IMR-90 (cell line): ENCODE measurements at regions not wholly inside any gene's neighbourhood (a gene's known extent, or its start where the extent isn't known, plus 50 kb on each side); places are given as distances from the start of the nearest gene placed in this dataset.

Experiments
- ATAC-seq: fragments of 200-7000 bp; cut with Tn5 transposase; 2 replicates; pipeline ENCODE4 v1.9.1; 2020; ENCODE audit warnings: low read depth, mild to moderate bottlenecking, moderate library complexity
- BruUV-seq: library from RNA; stranded (reverse); fragments of 400-500 nt; replicated peaks from 2 replicates; lab custom pipeline; 2021; lab: Mats Ljungman, UMichigan
- CTCF ChIA-PET: fragments of 300-600 bp; formaldehyde crosslinking; extraction: SDS; loops from one replicate; lab custom pipeline; 2021; ENCODE audit warnings: antibody characterized with exemption; lab: Yijun Ruan, JAX
- POLR2A ChIA-PET: fragments of 300-600 bp; sonication (Branson Sonifier 250); formaldehyde crosslinking; loops from one replicate; lab custom pipeline; 2022; ENCODE audit warnings: antibody characterized with exemption; ENCODE audit not compliant: unreplicated experiment; lab: Charles Lee
- DNase-seq: peaks from one replicate; pipeline ENCODE4 v3.0.0; 2013
- H2AFZ ChIP-seq: replicated peaks from 2 replicates; pipeline ENCODE3; 2013; ENCODE audit warnings: low read length, mild to moderate bottlenecking; ENCODE audit not compliant: poor library complexity
- H2AK5ac ChIP-seq: 2 replicates; pipeline ENCODE4 v1.6.1; 2013; ENCODE audit warnings: low read depth, low read length, inconsistent platforms
- H2AK9ac ChIP-seq: replicated peaks from 2 replicates; pipeline ENCODE3; 2013; ENCODE audit warnings: mild to moderate bottlenecking, low read depth, low read length, moderate library complexity; ENCODE audit not compliant: poor library complexity
- H2BK120ac ChIP-seq: 2 replicates; pipeline ENCODE4 v1.6.1; 2013; ENCODE audit warnings: low read depth, low read length, inconsistent platforms
- H2BK15ac ChIP-seq: 3 replicates; pipeline ENCODE4 v1.6.1; 2013; ENCODE audit warnings: low read depth, low read length, inconsistent platforms
- H2BK20ac ChIP-seq: 2 replicates; pipeline ENCODE4 v1.6.1; 2013; ENCODE audit warnings: low read depth, mild to moderate bottlenecking, inconsistent platforms, low read length, moderate library complexity
- H2BK5ac ChIP-seq: 2 replicates; pipeline ENCODE4 v1.6.1; 2013; ENCODE audit warnings: mild to moderate bottlenecking, low read depth, low read length, inconsistent platforms; ENCODE audit not compliant: poor library complexity, severe bottlenecking
- H3K14ac ChIP-seq: replicated peaks from 2 replicates; pipeline ENCODE4 v1.6.1; 2013; ENCODE audit warnings: low read depth, low read length, inconsistent platforms
- H3K18ac ChIP-seq: 2 replicates; pipeline ENCODE4 v1.6.1; 2013; ENCODE audit warnings: low read depth, low read length, control low read depth
- H3K23ac ChIP-seq: 2 replicates; pipeline ENCODE4 v1.6.1; 2013; ENCODE audit warnings: low read depth, low read length, inconsistent platforms
- H3K27ac ChIP-seq: 2 replicates; pipeline ENCODE4 v1.5.1; 2013; ENCODE audit warnings: mild to moderate bottlenecking, control low read depth, low read length; ENCODE audit not compliant: insufficient read depth
- H3K27me3 ChIP-seq: 2 replicates; pipeline ENCODE4 v1.6.1; 2013; ENCODE audit warnings: low read length; ENCODE audit not compliant: control insufficient read depth, insufficient read depth
- H3K36me3 ChIP-seq: 2 replicates; pipeline ENCODE4 v1.6.1; 2013; ENCODE audit warnings: low read length, mixed read lengths; ENCODE audit not compliant: control insufficient read depth, insufficient read depth
- H3K4ac ChIP-seq: 2 replicates; pipeline ENCODE4 v1.6.1; 2013; ENCODE audit warnings: low read depth, low read length, inconsistent platforms
- H3K4me1 ChIP-seq: 2 replicates; pipeline ENCODE4 v1.6.1; 2013; ENCODE audit warnings: low read length, mixed read lengths; ENCODE audit not compliant: control insufficient read depth, insufficient read depth
- H3K4me2 ChIP-seq: 2 replicates; pipeline ENCODE4 v1.6.1; 2013; ENCODE audit warnings: low read depth, mild to moderate bottlenecking, control low read depth, low read length, moderate library complexity
- H3K4me3 ChIP-seq: 2 replicates; pipeline ENCODE4 v1.5.1; 2013; ENCODE audit warnings: low read depth, mild to moderate bottlenecking, control low read depth, low read length, moderate library complexity; ENCODE audit not compliant: insufficient read depth
- H3K56ac ChIP-seq: 2 replicates; pipeline ENCODE4 v1.6.1; 2013; ENCODE audit warnings: low read length, inconsistent platforms; ENCODE audit not compliant: insufficient read depth; ENCODE audit errors: extremely low read depth
- H3K79me1 ChIP-seq, 2 experiments: 2 replicates each; pipeline ENCODE4 v1.6.1; 2013; ENCODE audit warnings: low read length in 2 of 2, inconsistent platforms in 1 of 2, low read depth in 1 of 2
- H3K9ac ChIP-seq: 2 replicates; pipeline ENCODE4 v1.6.1; 2013; ENCODE audit warnings: low read depth, low read length, control low read depth
- H3K9me1 ChIP-seq: 2 replicates; pipeline ENCODE4 v1.6.1; 2013; ENCODE audit warnings: low read length, inconsistent platforms; ENCODE audit not compliant: insufficient read depth
- H3K9me3 ChIP-seq: 2 replicates; pipeline ENCODE4 v1.6.1; 2013; ENCODE audit warnings: low read length; ENCODE audit not compliant: control insufficient read depth, insufficient read depth
- H4K20me1 ChIP-seq: 2 replicates; pipeline ENCODE4 v1.6.1; 2013; ENCODE audit warnings: low read length, inconsistent platforms; ENCODE audit not compliant: insufficient read depth
- H4K5ac ChIP-seq: 2 replicates; pipeline ENCODE4 v1.6.1; 2013; ENCODE audit warnings: mild to moderate bottlenecking, low read depth, low read length, control low read depth
- H4K8ac ChIP-seq, 2 experiments: 2 replicates each; pipeline ENCODE4 v1.6.1; 2013; ENCODE audit warnings: low read depth in 2 of 2, low read length in 2 of 2, control low read depth in 1 of 2, inconsistent platforms in 1 of 2
- H4K91ac ChIP-seq: 2 replicates; pipeline ENCODE4 v1.6.1; 2013; ENCODE audit warnings: low read depth, low read length, inconsistent platforms; ENCODE audit not compliant: insufficient read depth
- CEBPB ChIP-seq: IDR thresholded peaks from 2 replicates; pipeline ENCODE4 v1.6.1; 2012; ENCODE audit warnings: low read depth, low read length, improper control_type of control experiment
- CHD1 ChIP-seq: IDR thresholded peaks from 2 replicates; pipeline ENCODE4 v1.6.1; 2012; ENCODE audit warnings: low read depth, low read length, improper control_type of control experiment
- MAZ ChIP-seq: IDR thresholded peaks from 2 replicates; pipeline ENCODE4 v1.6.1; 2012; ENCODE audit warnings: low read depth, mild to moderate bottlenecking, low read length, improper control_type of control experiment, moderate library complexity, borderline replicate concordance
- MXI1 ChIP-seq: IDR thresholded peaks from 2 replicates; pipeline ENCODE4 v1.6.1; 2012; ENCODE audit warnings: low read depth, mild to moderate bottlenecking, low read length, moderate library complexity, borderline replicate concordance
- NFE2L2 ChIP-seq: fragments of 150-350 bp; IDR thresholded peaks from 2 replicates; pipeline ENCODE4 v1.6.1; 2016; ENCODE audit warnings: low read depth, mild to moderate bottlenecking, low read length
- POLR2A ChIP-seq: IDR thresholded peaks from 2 replicates; pipeline ENCODE4 v1.6.1; 2012; ENCODE audit warnings: mild to moderate bottlenecking, low read depth, low read length
- RAD21 ChIP-seq: IDR thresholded peaks from 2 replicates; pipeline ENCODE4 v1.6.1; 2012; ENCODE audit warnings: low read length, improper control_type of control experiment
- RFX5 ChIP-seq: IDR thresholded peaks from 2 replicates; pipeline ENCODE4 v1.8.0; 2012; ENCODE audit warnings: low read depth, mild to moderate bottlenecking, low read length, moderate library complexity
- SMC3 ChIP-seq: fragments of 150-350 bp; IDR thresholded peaks from 2 replicates; pipeline ENCODE4 v1.6.1; 2016; ENCODE audit warnings: low read depth, mild to moderate bottlenecking, antibody characterized with exemption, low read length, moderate library complexity
- WGBS, 2 experiments: methylation state at CpG; one replicate each; pipeline versions ENCODE4 v1.1.5 to v1.1.7; 2013; ENCODE audit warnings: missing lambda C conversion rate in 2 of 2; ENCODE audit not compliant: insufficient read length in 1 of 2; ENCODE audit errors: extremely low coverage in 2 of 2; 5-methylcytosine and 5-hydroxymethylcytosine counted together
- dilution Hi-C: fragments of 300-500 bp; cut with HindIII; formaldehyde crosslinking; loops from one replicate; pipeline ENCODE4 v1.14.3; 2018; ENCODE audit warnings: low sequenced_read_pairs; ENCODE audit not compliant: unreplicated experiment
- in situ Hi-C: fragments of 300-500 bp; cut with MboI; formaldehyde crosslinking; loops from 3 replicates; pipeline ENCODE4 v1.14.3; 2019; ENCODE audit warnings: low sequenced_read_pairs, inconsistent platforms, mixed read lengths
- intact Hi-C: fragments of 100-400 bp; cut with micrococcal nuclease; formaldehyde crosslinking; loops from 2 replicates; pipeline ENCODE4 v1.10.0; 2022
- TF ChIP-seq, protein P1 (sequence below): conservative IDR thresholded peaks from 2 replicates; pipeline ENCODE4 v1.5.1; 2012; ENCODE audit warnings: mild to moderate bottlenecking, low read depth, low read length, improper control_type of control experiment
- TF ChIP-seq, protein P2 (sequence below): fragments of 150-350 bp; IDR thresholded peaks from 2 replicates; pipeline ENCODE4 v1.6.1; 2017; ENCODE audit warnings: mild to moderate bottlenecking, antibody characterized with exemption, low read length, low read depth
- TF ChIP-seq, protein P3 (sequence below): fragments of 150-350 bp; IDR thresholded peaks from 2 replicates; pipeline ENCODE4 v1.6.1; 2016; ENCODE audit warnings: low read depth, mild to moderate bottlenecking, low read length, moderate library complexity, borderline replicate concordance

DNA sequence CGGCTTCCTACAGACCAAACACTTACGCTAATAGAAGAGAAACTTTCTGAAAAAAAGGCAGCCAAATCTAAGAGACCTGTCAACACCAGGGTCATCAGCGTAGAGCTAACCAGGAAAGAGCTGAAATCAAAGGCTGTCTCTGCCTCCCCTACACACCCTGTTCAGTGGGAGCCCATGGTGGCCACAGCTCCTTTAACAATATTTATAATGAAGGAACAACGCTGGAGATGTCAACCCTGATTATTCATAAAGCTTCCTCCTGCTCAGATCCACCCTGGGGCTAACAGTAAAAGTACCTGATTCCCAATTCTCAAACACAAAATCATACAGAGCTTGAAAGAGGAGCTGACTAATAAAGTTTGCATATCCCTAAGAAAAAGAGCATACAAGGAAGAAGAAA is 133.7 kb downstream of the ANXA2 start:
- ChIA-PET POLR2A (no interaction called here), CTCF (interaction anchor here (0.8 to 1.2 kb wide), 2 partner anchors 15 to 508 kb away, joined by 3 read pairs; no protein-coding TSS in a partner anchor)
- Histone ChIP-seq H3K56ac (no peak overlapping the region), H2BK15ac (no peak overlapping the region), H4K5ac (no peak overlapping the region), H3K4ac (no peak overlapping the region), H2AFZ (no peak overlapping the region), H2AK9ac (no peak overlapping the region), H2AK5ac (no peak overlapping the region), H3K4me3 (no peak overlapping the region), H3K4me1 (no peaks in the 10 kb centered on the region), H3K79me1 (no peaks in the 10 kb centered on the region), H3K9me1 (no peaks in the 10 kb centered on the region), H2BK5ac (no peak overlapping the region), H3K36me3 (no peaks in the 10 kb centered on the region), H4K8ac (no peak overlapping the region), H2BK20ac (no peak overlapping the region), H3K27ac (no peak overlapping the region), H3K9me3 (no peaks in the 10 kb centered on the region), H3K27me3 (peaks cover 2% of the 10 kb centered on the region; the same call in 1 of the 2 replicates), H3K4me2 (no peak overlapping the region), H3K9ac (no peak overlapping the region), H4K91ac (no peak overlapping the region), H3K18ac (no peak overlapping the region), H4K20me1 (no peaks in the 10 kb centered on the region; the same call in 1 of the 2 replicates), H3K23ac (no peak overlapping the region), H2BK120ac (no peak overlapping the region), H3K14ac (no peak overlapping the region)
- dilution Hi-C loops: no loop called here
- intact Hi-C loops: loop anchor here (2.0 kb wide), 1 partner anchor 19 kb away; no protein-coding TSS in a partner anchor
- 60% methylated on average over 2 of the region's 4 CpGs; no CpG with 5 or more reads in 1 of the 2 experiments for WGBS, 2 experiments
- in situ Hi-C loops: no loop called here
- DNase-seq (no peak), ATAC-seq (no peak)
- BruUV-seq: no TSS peak
- TF ChIP-seq NFE2L2: no peak
- no peak for TF ChIP-seq RAD21
- no peak for TF ChIP-seq POLR2A
- TF ChIP-seq, protein P1, sequence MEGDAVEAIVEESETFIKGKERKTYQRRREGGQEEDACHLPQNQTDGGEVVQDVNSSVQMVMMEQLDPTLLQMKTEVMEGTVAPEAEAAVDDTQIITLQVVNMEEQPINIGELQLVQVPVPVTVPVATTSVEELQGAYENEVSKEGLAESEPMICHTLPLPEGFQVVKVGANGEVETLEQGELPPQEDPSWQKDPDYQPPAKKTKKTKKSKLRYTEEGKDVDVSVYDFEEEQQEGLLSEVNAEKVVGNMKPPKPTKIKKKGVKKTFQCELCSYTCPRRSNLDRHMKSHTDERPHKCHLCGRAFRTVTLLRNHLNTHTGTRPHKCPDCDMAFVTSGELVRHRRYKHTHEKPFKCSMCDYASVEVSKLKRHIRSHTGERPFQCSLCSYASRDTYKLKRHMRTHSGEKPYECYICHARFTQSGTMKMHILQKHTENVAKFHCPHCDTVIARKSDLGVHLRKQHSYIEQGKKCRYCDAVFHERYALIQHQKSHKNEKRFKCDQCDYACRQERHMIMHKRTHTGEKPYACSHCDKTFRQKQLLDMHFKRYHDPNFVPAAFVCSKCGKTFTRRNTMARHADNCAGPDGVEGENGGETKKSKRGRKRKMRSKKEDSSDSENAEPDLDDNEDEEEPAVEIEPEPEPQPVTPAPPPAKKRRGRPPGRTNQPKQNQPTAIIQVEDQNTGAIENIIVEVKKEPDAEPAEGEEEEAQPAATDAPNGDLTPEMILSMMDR: no peak
- no peak for TF ChIP-seq CEBPB
- TF ChIP-seq, protein P2, sequence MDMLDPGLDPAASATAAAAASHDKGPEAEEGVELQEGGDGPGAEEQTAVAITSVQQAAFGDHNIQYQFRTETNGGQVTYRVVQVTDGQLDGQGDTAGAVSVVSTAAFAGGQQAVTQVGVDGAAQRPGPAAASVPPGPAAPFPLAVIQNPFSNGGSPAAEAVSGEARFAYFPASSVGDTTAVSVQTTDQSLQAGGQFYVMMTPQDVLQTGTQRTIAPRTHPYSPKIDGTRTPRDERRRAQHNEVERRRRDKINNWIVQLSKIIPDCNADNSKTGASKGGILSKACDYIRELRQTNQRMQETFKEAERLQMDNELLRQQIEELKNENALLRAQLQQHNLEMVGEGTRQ: no peak
- TF ChIP-seq MXI1: no peak
- no peak for TF ChIP-seq SMC3
- TF ChIP-seq RFX5: no peak
- no peak for TF ChIP-seq MAZ
- no peak for TF ChIP-seq CHD1
- TF ChIP-seq, protein P3, sequence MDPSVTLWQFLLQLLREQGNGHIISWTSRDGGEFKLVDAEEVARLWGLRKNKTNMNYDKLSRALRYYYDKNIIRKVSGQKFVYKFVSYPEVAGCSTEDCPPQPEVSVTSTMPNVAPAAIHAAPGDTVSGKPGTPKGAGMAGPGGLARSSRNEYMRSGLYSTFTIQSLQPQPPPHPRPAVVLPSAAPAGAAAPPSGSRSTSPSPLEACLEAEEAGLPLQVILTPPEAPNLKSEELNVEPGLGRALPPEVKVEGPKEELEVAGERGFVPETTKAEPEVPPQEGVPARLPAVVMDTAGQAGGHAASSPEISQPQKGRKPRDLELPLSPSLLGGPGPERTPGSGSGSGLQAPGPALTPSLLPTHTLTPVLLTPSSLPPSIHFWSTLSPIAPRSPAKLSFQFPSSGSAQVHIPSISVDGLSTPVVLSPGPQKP: no peak
